HCT116 (cell line): ENCODE measurements at regions not wholly inside any gene's neighbourhood (a gene's known extent, or its start where the extent isn't known, plus 50 kb on each side); places are given as distances from the start of the nearest gene placed in this dataset.

Experiments used
- ATAC-seq: fragments of 200-7000 bp; cut with Tn5 transposase; 2 replicates; pipeline ENCODE4 v1.9.1; 2020; ENCODE audit warnings: mild to moderate bottlenecking, moderate library complexity
- BruUV-seq: library from RNA; stranded (reverse); fragments of 400-500 nt; replicated peaks from 2 replicates; lab custom pipeline; 2021; lab: Mats Ljungman, UMichigan
- CTCF ChIA-PET: fragments of 300-600 bp; sonication (Branson Sonifier 250); formaldehyde crosslinking; loops from one replicate; lab custom pipeline; 2021; ENCODE audit warnings: antibody characterized with exemption; lab: Charles Lee
- POLR2A ChIA-PET: fragments of 300-600, 350-600 bp; sonication (Branson Sonifier 250); formaldehyde crosslinking; loops from one replicate; lab custom pipeline; 2021; ENCODE audit warnings: antibody characterized with exemption; lab: Charles Lee
- RAD21 ChIA-PET, 2 experiments: fragments of 300-600 bp; sonication (Branson Sonifier 250); formaldehyde crosslinking; loops; one replicate each; lab custom pipeline; 2023; ENCODE audit warnings: low total read pairs in 2 of 2; ENCODE audit not compliant: uncharacterized antibody in 2 of 2, unreplicated experiment in 2 of 2, low non-redundant PET in 1 of 2; lab: Charles Lee
- DNase-seq: peaks from one replicate; pipeline ENCODE4 v3.0.0-alpha.2; 2010; ENCODE audit warnings: low read depth, low spot score
- H2AFZ ChIP-seq: fragments of 200-600 bp; shearing (Covaris generic), sonication (generic); 2 replicates; pipeline ENCODE4 v1.6.1; 2017; ENCODE audit warnings: low read depth, mixed run types, mixed read lengths, antibody characterized with exemption, low read length; ENCODE audit not compliant: poor library complexity, severe bottlenecking
- H3K27ac ChIP-seq: 2 replicates; pipeline ENCODE4 v1.5.1; 2012; ENCODE audit warnings: low read depth, low read length
- H3K27me3 ChIP-seq: fragments of 200-600 bp; sonication (generic); 2 replicates; pipeline ENCODE4 v1.6.1; 2016; ENCODE audit warnings: mixed run types, low read length, mixed read lengths; ENCODE audit not compliant: insufficient read depth
- H3K36me3 ChIP-seq, 2 experiments: fragments of 200-500 bp in 1 of 2; fragments of 200-600 bp in 1 of 2; sonication (Bioruptor generic) in 1 of 2; sonication (generic) in 1 of 2; 2 replicates each; pipeline versions ENCODE4 v1.5.1 to v1.6.1; 2014 to 2016; ENCODE audit warnings: low read length in 2 of 2, inconsistent platforms in 1 of 2, mixed read lengths in 1 of 2, mixed run types in 1 of 2; ENCODE audit not compliant: insufficient read depth in 2 of 2, control insufficient read depth in 1 of 2
- H3K4me1 ChIP-seq, 2 experiments: fragments of 200-600 bp in 1 of 2; sonication (generic) in 1 of 2; 2 replicates each; pipeline versions ENCODE4 v1.5.1 to v1.6.1; 2012 to 2017; ENCODE audit warnings: low read length in 2 of 2, inconsistent platforms in 1 of 2, mild to moderate bottlenecking in 1 of 2, mixed read lengths in 1 of 2, mixed run types in 1 of 2, moderate library complexity in 1 of 2; ENCODE audit not compliant: insufficient read depth in 2 of 2, control insufficient read depth in 1 of 2
- H3K4me2 ChIP-seq: fragments of 200-600 bp; sonication (generic); 2 replicates; pipeline ENCODE4 v1.6.1; 2017; ENCODE audit warnings: mixed run types, low read length, mixed read lengths
- H3K4me3 ChIP-seq, 2 experiments: fragments of 200-600 bp in 1 of 2; sonication (generic) in 1 of 2; replicated peaks in 1 of 2; 2 replicates each; pipeline ENCODE4 v1.5.1; 2011 to 2016; ENCODE audit warnings: low read length in 2 of 2, control low read depth in 1 of 2, low read depth in 1 of 2, mild to moderate bottlenecking in 1 of 2, mixed read lengths in 1 of 2, mixed run types in 1 of 2
- H3K79me2 ChIP-seq: fragments of 200-600 bp; sonication (generic); 2 replicates; pipeline ENCODE4 v1.6.1; 2017; ENCODE audit warnings: mild to moderate bottlenecking, mixed run types, low read length, moderate library complexity, mixed read lengths; ENCODE audit not compliant: insufficient read depth
- H3K9ac ChIP-seq: fragments of 200-600 bp; sonication (generic); 2 replicates; pipeline ENCODE4 v1.6.1; 2016; ENCODE audit warnings: low read length, mixed read lengths
- H3K9me2 ChIP-seq: fragments of 200-600 bp; sonication (generic), shearing (Covaris generic); 2 replicates; pipeline ENCODE4 v1.6.1; 2017; ENCODE audit warnings: mixed run types, mild to moderate bottlenecking, moderate library complexity; ENCODE audit not compliant: insufficient read depth
- H3K9me3 ChIP-seq, 2 experiments: fragments of 200-500 bp in 1 of 2; fragments of 200-600 bp in 1 of 2; sonication (Bioruptor generic) in 1 of 2; sonication (generic) in 1 of 2; 2 replicates each; pipeline ENCODE4 v1.6.1; 2014 to 2017; ENCODE audit warnings: low read length in 2 of 2, mixed read lengths in 2 of 2, inconsistent platforms in 1 of 2, low read depth in 1 of 2, mild to moderate bottlenecking in 1 of 2, mixed run types in 1 of 2, moderate library complexity in 1 of 2; ENCODE audit not compliant: control insufficient read depth in 1 of 2, insufficient read depth in 1 of 2
- H4K20me1 ChIP-seq: fragments of 200-600 bp; sonication (generic), shearing (Covaris generic); 2 replicates; pipeline ENCODE4 v1.6.1; 2017; ENCODE audit warnings: mixed run types, mild to moderate bottlenecking, moderate library complexity; ENCODE audit not compliant: insufficient read depth
- CEBPB ChIP-seq: IDR thresholded peaks from 2 replicates; pipeline ENCODE4 v1.6.1; 2012; ENCODE audit warnings: low read depth
- CTCF ChIP-seq, 3 experiments: fragments of 200-600 bp in 1 of 3; sonication (generic) in 1 of 3; IDR thresholded peaks in 2 of 3; conservative IDR thresholded peaks in 1 of 3; 2 replicates each; pipeline ENCODE4 v1.5.1; 2012 to 2017; ENCODE audit warnings: low read depth in 2 of 3, low read length in 2 of 3, antibody characterized with exemption in 1 of 3, borderline replicate concordance in 1 of 3, control low read depth in 1 of 3, mild to moderate bottlenecking in 1 of 3, mixed read lengths in 1 of 3, mixed run types in 1 of 3, moderate library complexity in 1 of 3; ENCODE audit not compliant: insufficient read depth in 1 of 3
- JUND ChIP-seq: IDR thresholded peaks from 2 replicates; pipeline ENCODE4 v1.6.1; 2012
- POLR2AphosphoS5 ChIP-seq: IDR thresholded peaks from 2 replicates; pipeline ENCODE4 v1.6.1; 2011; ENCODE audit warnings: mild to moderate bottlenecking, low read depth, low read length, moderate library complexity
- RAD21 ChIP-seq: IDR thresholded peaks from 2 replicates; pipeline ENCODE4 v1.6.1; 2012; ENCODE audit warnings: low read depth, mild to moderate bottlenecking
- SRF ChIP-seq: IDR thresholded peaks from 2 replicates; pipeline ENCODE4 v1.6.1; 2012; ENCODE audit warnings: low read depth
- intact Hi-C: fragments of 100-400 bp; cut with micrococcal nuclease; formaldehyde crosslinking; loops from 2 replicates; pipeline ENCODE4 v1.10.0; 2022
- TF ChIP-seq, protein P1 (sequence below): IDR thresholded peaks from 2 replicates; pipeline ENCODE4 v1.6.1; 2012

GRCh38 chr11:98455500-98456307 is 565.0 kb upstream of the CNTN5 start:
- no peaks in the 10 kb centered on the region for H3K27me3 ChIP-seq
- no peaks in the 10 kb centered on the region for H3K36me3 ChIP-seq
- H2AFZ ChIP-seq = no peak overlapping the region
- no peak for TF ChIP-seq POLR2AphosphoS5
- TF ChIP-seq RAD21 = no peak
- no peak for TF ChIP-seq SRF
- no peak for TF ChIP-seq JUND
- no peak for TF ChIP-seq CEBPB
- TF ChIP-seq, protein P1, sequence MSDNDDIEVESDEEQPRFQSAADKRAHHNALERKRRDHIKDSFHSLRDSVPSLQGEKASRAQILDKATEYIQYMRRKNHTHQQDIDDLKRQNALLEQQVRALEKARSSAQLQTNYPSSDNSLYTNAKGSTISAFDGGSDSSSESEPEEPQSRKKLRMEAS = no peak
- TF ChIP-seq CTCF (IDR thresholded peaks at IDR 0.05 in 2 of 3, conservative IDR thresholded peaks at IDR 0.05 in 1 of 3; ENCODE audit: borderline replicate concordance in 1 of 3, insufficient read depth in 1 of 3, low read depth in 2 of 3, low read length in 2 of 3) = no peak
- TF ChIP-seq, all 23 proteins: peak for 0
- ATAC-seq = no peak
- ChIA-PET CTCF (interaction anchor here (0.7 kb wide), 1 partner anchor 448 kb away, joined by 4 read pairs; no protein-coding TSS in a partner anchor), RAD21 (no interaction called here), POLR2A (no interaction called here)
- Histone ChIP-seq H4K20me1 (no peaks in the 10 kb centered on the region), H3K4me2 (no peak overlapping the region), H3K9ac (no peak overlapping the region), H3K9me3 (peaks cover 0 to 3% of the 10 kb centered on the region in 2 experiments; a peak in 3 of 4 replicates), H3K4me3 (no peak overlapping the region), H3K9me2 (no peaks in the 10 kb centered on the region), H3K79me2 (no peaks in the 10 kb centered on the region), H3K4me1 (no peaks in the 10 kb centered on the region), H3K27ac (no peak overlapping the region)
- intact Hi-C loops = no loop called here
- no peak for DNase-seq
- BruUV-seq = no TSS peak
